ENCODE measurements at regions not wholly inside any gene's neighbourhood (a gene's known extent, or its start where the extent isn't known, plus 50 kb on each side); places are given as distances from the start of the nearest gene placed in this dataset.

DNA sequence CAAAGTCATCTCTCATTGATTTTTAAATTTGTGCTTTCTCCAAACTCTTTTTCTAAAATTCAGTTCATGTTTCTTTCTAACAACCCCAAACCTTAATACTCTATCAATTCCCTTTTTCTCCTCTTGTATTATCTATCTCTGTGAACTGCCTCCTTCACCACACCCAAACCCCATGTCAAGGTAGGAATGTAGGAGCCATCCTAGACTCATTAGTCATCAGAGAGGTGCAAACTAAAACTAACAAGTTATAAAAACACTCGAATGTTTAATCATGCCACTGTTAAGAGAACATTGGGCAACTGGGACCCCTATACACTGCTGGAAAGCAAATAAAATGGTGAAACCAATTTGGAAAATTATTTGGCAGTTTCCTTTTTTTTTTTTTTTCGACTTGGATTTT, 533.8 kb upstream of the LRRN3 start:
- TF ChIP-seq POLR2AphosphoS5 (IDR thresholded peaks at IDR 0.05; ENCODE audit: low read depth, low read length) (no peak), POLR2A (IDR thresholded peaks at IDR 0.05; ENCODE audit: low read depth, low read length) (no peak), PAX5 (IDR thresholded peaks at IDR 0.05; ENCODE audit: insufficient read depth, low read length, severe bottlenecking) (no peak), TAF1 (IDR thresholded peaks at IDR 0.05; ENCODE audit: low read depth, low read length) (no peak), SPI1 (IDR thresholded peaks at IDR 0.05; ENCODE audit: low read depth, low read length) (no peak)

All from GM12891 (cell line).